ENCODE measurements at regions not wholly inside any gene's neighbourhood (a gene's known extent, or its start where the extent isn't known, plus 50 kb on each side); places are given as distances from the start of the nearest gene placed in this dataset.

- H3K27ac Mint-ChIP-seq = no peak overlapping the region
- no peak overlapping the region for H3K4me3 Mint-ChIP-seq
- no peak for DNase-seq (ENCODE audit: low spot score in 2 of 2, unreplicated experiment in 2 of 2)
- H3K4me1 Mint-ChIP-seq = peaks cover 13% of the 10 kb centered on the region
- H3K27me3 Mint-ChIP-seq (ENCODE audit: low read depth) = no peaks in the 10 kb centered on the region
- H3K9me3 Mint-ChIP-seq = peaks cover 5% of the 10 kb centered on the region
- H3K36me3 Mint-ChIP-seq = no peaks in the 10 kb centered on the region
- TF ChIP-seq CTCF (IDR thresholded peaks at IDR 0.05; ENCODE audit: unreplicated experiment) = no peak
Observed at GRCh38 chr4:106496061-106496460, 127.5 kb upstream of the GIMD1 start.

- Mint-ChIP-seq H3K9me3 (peaks cover 5% of the 10 kb centered on the region), H3K27ac (peak overlapping the region; percentile 10), H3K27me3 (ENCODE audit: low read depth) (no peaks in the 10 kb centered on the region), H3K4me3 (no peak overlapping the region), H3K4me1 (peaks cover 13% of the 10 kb centered on the region), H3K36me3 (no peaks in the 10 kb centered on the region)
- no peak for TF ChIP-seq CTCF (IDR thresholded peaks at IDR 0.05; ENCODE audit: unreplicated experiment)
- no peak for DNase-seq (ENCODE audit: low spot score in 2 of 2, unreplicated experiment in 2 of 2)
Observed at GRCh38 chr4:106495476-106495875, 126.9 kb upstream of the GIMD1 start.

GRCh38 chr4:106494066-106494465 lies 125.5 kb upstream of the GIMD1 start:
- peaks cover 4% of the 10 kb centered on the region for H3K9me3 Mint-ChIP-seq
- DNase-seq (ENCODE audit: low spot score in 2 of 2, unreplicated experiment in 2 of 2) = no peak
- no peaks in the 10 kb centered on the region for H3K36me3 Mint-ChIP-seq
- no peaks in the 10 kb centered on the region for H3K27me3 Mint-ChIP-seq (ENCODE audit: low read depth)
- H3K4me1 Mint-ChIP-seq = peaks cover 8% of the 10 kb centered on the region
- no peak overlapping the region for H3K27ac Mint-ChIP-seq
- H3K4me3 Mint-ChIP-seq = no peak overlapping the region
- no peak for TF ChIP-seq CTCF (IDR thresholded peaks at IDR 0.05; ENCODE audit: unreplicated experiment)

- H3K27me3 Mint-ChIP-seq (ENCODE audit: low read depth) = no peaks in the 10 kb centered on the region
- TF ChIP-seq CTCF (IDR thresholded peaks at IDR 0.05; ENCODE audit: unreplicated experiment) = no peak
- no peaks in the 10 kb centered on the region for H3K36me3 Mint-ChIP-seq
- no peak for DNase-seq (ENCODE audit: low spot score in 2 of 2, unreplicated experiment in 2 of 2)
- H3K4me3 Mint-ChIP-seq = no peak overlapping the region
- H3K9me3 Mint-ChIP-seq = no peaks in the 10 kb centered on the region
- H3K27ac Mint-ChIP-seq = no peak overlapping the region
- H3K4me1 Mint-ChIP-seq = peaks cover 8% of the 10 kb centered on the region
Observed at GRCh38 chr4:106493086-106493485, 124.5 kb upstream of the GIMD1 start.

- Mint-ChIP-seq H3K36me3 (no peaks in the 10 kb centered on the region), H3K27me3 (ENCODE audit: low read depth) (no peaks in the 10 kb centered on the region), H3K9me3 (peaks cover 10% of the 10 kb centered on the region), H3K4me3 (no peak overlapping the region), H3K27ac (no peak overlapping the region), H3K4me1 (no peaks in the 10 kb centered on the region)
- TF ChIP-seq CTCF (IDR thresholded peaks at IDR 0.05; ENCODE audit: unreplicated experiment) = no peak
- DNase-seq (ENCODE audit: low spot score in 2 of 2, unreplicated experiment in 2 of 2) = no peak
Observed at GRCh38 chr4:106486533-106486932, 118.0 kb upstream of the GIMD1 start.

- DNase-seq (ENCODE audit: low spot score in 2 of 2, unreplicated experiment in 2 of 2) = no peak
- Mint-ChIP-seq H3K9me3 (peaks cover 10% of the 10 kb centered on the region), H3K27me3 (ENCODE audit: low read depth) (no peaks in the 10 kb centered on the region), H3K36me3 (no peaks in the 10 kb centered on the region), H3K4me1 (no peaks in the 10 kb centered on the region), H3K4me3 (no peak overlapping the region), H3K27ac (no peak overlapping the region)
- TF ChIP-seq CTCF (IDR thresholded peaks at IDR 0.05; ENCODE audit: unreplicated experiment) = no peak
Observed at GRCh38 chr4:106481801-106482200, 113.2 kb upstream of the GIMD1 start.
